Spinal cord (tissue), 9 donors: ENCODE measurements at regions not wholly inside any gene's neighbourhood (a gene's known extent, or its start where the extent isn't known, plus 50 kb on each side); places are given as distances from the start of the nearest gene placed in this dataset.

Experiments
- DNase-seq, 6 donors: peaks; one replicate each; pipeline versions ENCODE4 v3.0.0 to v3.0.0-alpha.2; 2013 to 2015; ENCODE audit warnings: low spot score in 6 of 6, low read depth in 4 of 6
- H3K27ac ChIP-seq: one replicate; pipeline ENCODE4 v1.5.1; 2013; ENCODE audit warnings: low read depth, low read length, control low read depth
- H3K27me3 ChIP-seq: one replicate; pipeline ENCODE4 v1.6.1; 2013; ENCODE audit warnings: low read length; ENCODE audit not compliant: control insufficient read depth, insufficient read depth
- H3K36me3 ChIP-seq: one replicate; pipeline ENCODE4 v1.6.1; 2013; ENCODE audit warnings: low read length; ENCODE audit not compliant: control insufficient read depth, insufficient read depth
- H3K4me1 ChIP-seq: one replicate; pipeline ENCODE4 v1.6.1; 2013; ENCODE audit warnings: low read length; ENCODE audit not compliant: control insufficient read depth, insufficient read depth
- H3K4me3 ChIP-seq: one replicate; pipeline ENCODE4 v1.5.1; 2013; ENCODE audit warnings: low read depth, low read length, control low read depth
- H3K9me3 ChIP-seq: one replicate; pipeline ENCODE4 v1.6.1; 2013; ENCODE audit warnings: low read length; ENCODE audit not compliant: control insufficient read depth, insufficient read depth
- WGBS: methylation state at CpG from one replicate; pipeline ENCODE4 v1.1.5; 2013; ENCODE audit warnings: missing lambda C conversion rate; ENCODE audit not compliant: insufficient coverage; 5-methylcytosine and 5-hydroxymethylcytosine counted together
- donor health status: healthy.

DNA sequence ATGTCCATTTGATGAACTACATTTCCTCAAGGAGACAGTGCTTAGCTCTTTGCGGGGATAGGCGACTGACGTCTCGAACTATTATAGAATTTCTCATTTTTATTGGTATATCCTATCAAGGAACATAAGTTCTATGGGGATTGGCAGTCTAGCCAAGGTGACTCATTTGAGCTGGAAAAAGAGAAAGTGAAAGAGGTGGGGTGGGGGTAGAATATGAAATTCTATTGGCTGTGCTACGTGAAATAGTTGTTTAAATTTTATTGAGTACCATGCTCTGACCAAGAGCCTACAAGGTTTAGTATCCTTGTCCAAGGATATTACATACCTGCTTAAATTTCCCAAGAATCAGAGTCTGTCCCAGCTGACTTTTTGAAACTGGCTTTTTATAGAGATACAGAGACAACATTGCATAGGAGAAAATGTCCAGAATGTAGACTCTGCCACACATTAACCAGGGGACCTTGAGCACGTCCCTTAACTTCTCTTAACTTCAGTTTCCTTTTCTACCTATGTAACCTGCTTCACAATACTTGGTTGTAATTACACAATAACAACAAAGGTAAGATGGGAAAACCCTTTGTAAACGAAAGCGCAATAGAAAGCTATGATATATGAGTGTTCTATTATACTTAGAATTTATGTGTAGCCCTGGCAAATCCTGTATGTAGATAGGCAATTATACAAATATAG lies 226.4 kb upstream of the WWC1 start:
- WGBS = no CpG with 5 or more reads among the region's 8 CpGs

DNA sequence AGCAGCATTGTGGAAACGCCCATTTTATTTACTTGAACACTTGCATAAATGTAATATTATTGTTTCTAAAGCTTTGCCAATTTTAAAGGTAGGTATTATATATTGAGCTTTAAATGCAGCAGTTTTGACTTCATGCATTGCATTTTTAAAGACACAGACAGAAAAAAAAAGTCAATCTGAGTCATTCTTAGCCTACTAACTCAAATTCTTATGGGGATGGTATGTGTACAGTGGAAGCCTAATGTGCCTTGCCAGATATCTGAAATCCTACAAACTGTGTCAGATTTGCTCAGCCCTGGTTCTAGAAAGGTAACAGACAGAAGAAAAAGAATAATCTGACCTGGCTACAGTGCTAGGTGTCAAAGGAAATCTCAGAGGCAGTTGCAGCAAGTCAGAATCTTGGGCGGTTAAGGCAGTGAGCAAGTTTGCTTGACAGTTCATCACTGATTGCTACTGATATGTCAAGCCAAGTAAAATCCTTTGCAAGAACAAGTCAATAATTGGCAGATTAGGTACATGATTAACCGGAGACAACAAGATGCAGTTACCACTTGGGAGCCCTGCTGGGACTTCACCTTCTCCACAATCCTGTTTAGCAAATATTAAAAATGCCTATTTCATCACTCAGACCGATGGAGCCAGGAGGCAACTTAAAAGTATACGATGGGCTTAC lies 224.8 kb upstream of the WWC1 start:
- 91% methylated on average over 2 of the region's 5 CpGs for WGBS
- Histone ChIP-seq H3K4me1 (no peaks in the 10 kb centered on the region), H3K4me3 (no peak overlapping the region), H3K9me3 (no peaks in the 10 kb centered on the region), H3K36me3 (no peaks in the 10 kb centered on the region), H3K27ac (no peak overlapping the region), H3K27me3 (no peaks in the 10 kb centered on the region)
- no peak for DNase-seq

More for the DNA sequence above, 226.4 kb upstream of the WWC1 start:
- H3K4me3 ChIP-seq = no peak overlapping the region
- H3K36me3 ChIP-seq = no peaks in the 10 kb centered on the region
- no peak overlapping the region for H3K27ac ChIP-seq
- DNase-seq = no peak
- no peaks in the 10 kb centered on the region for H3K9me3 ChIP-seq
- no peaks in the 10 kb centered on the region for H3K27me3 ChIP-seq
- no peaks in the 10 kb centered on the region for H3K4me1 ChIP-seq

DNA sequence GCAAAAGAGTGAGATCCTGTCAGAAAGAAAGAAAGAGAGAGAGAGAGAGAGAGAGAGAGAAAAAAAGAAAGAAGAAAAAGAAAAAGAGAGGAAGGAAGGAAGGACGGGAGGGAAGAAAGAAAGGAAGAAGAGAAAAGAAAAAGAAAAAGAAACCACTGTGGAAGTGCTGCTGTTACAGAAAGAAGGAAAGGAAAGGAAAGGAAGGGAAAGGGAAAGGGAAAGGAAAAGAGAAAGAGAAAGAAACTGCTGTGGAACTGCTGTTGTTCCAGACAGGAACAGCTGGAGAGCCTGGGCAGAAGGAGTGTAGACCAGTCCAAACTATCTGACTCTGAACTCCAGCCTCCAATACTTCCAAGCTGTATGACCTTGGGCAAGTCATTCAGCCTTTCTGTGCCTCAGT lies 220.7 kb upstream of the WWC1 start:
- 89% methylated on average over 1 of the region's 1 CpG for WGBS
- no peak for DNase-seq

GRCh38 chr5:168072665-168073064 lies 218.8 kb upstream of the WWC1 start:
- H3K27ac ChIP-seq = no peak overlapping the region
- WGBS = no CpG with 5 or more reads among the region's 6 CpGs
- no peaks in the 10 kb centered on the region for H3K9me3 ChIP-seq
- no peak overlapping the region for H3K4me3 ChIP-seq
- peak in 1 of 6 donors; percentile 90 for DNase-seq
- H3K36me3 ChIP-seq = no peaks in the 10 kb centered on the region
- no peaks in the 10 kb centered on the region for H3K4me1 ChIP-seq
- no peaks in the 10 kb centered on the region for H3K27me3 ChIP-seq

More for the DNA sequence above, 220.7 kb upstream of the WWC1 start:
- Histone ChIP-seq H3K36me3 (no peaks in the 10 kb centered on the region), H3K27ac (no peak overlapping the region), H3K9me3 (no peaks in the 10 kb centered on the region), H3K4me1 (no peaks in the 10 kb centered on the region), H3K4me3 (no peak overlapping the region), H3K27me3 (no peaks in the 10 kb centered on the region)

GRCh38 chr5:168073311-168073710 lies 218.1 kb upstream of the WWC1 start:
- WGBS = 95% methylated on average over 4 of the region's 5 CpGs
- Histone ChIP-seq H3K27ac (no peak overlapping the region), H3K9me3 (no peaks in the 10 kb centered on the region), H3K4me3 (no peak overlapping the region), H3K4me1 (no peaks in the 10 kb centered on the region), H3K27me3 (no peaks in the 10 kb centered on the region), H3K36me3 (no peaks in the 10 kb centered on the region)
- DNase-seq = peak in 1 of 6 donors; percentile 26

DNA sequence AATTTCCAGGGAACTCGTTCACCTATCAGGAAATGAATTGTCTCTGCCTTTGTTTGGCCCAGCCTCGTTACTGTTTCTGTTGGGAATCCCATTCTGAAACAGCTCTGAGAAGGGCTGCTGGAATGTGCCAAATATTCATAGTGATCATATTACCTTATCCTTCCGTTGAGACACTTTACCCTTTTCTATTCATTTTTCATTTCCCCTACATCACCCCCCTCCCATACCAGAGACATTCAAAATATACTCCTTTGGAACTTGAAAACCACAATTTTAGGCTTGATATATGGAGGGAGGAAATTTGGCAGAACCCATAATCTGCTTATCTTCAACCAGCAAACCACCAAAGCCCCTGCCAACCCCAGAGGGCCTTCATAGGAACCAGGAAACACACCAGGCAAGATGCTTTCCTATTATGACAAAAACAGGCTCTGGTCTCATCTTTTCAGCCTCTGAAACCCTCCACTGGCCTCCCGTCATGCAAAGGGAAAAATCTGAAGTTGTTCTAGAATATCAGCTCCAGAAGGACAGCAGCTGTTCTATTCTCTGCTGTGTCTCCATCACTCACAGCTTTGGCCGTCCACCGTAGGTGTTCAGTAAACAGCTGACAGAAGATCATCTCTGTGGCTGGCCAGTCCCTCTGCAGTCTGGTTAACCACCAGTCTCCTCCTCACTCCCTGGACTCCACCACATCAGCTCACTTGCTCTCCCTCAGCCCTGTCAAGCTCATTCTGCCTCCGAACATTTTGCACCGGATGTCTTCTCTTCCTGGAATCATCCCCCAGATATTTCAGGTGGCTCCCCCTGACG lies 217.2 kb upstream of the WWC1 start:
- WGBS = 67% methylated on average over 8 of the region's 9 CpGs
- Histone ChIP-seq H3K9me3 (no peaks in the 10 kb centered on the region), H3K27me3 (no peaks in the 10 kb centered on the region), H3K4me3 (no peak overlapping the region), H3K4me1 (no peaks in the 10 kb centered on the region), H3K36me3 (no peaks in the 10 kb centered on the region), H3K27ac (no peak overlapping the region)
- DNase-seq = no peak

GRCh38 chr5:168075387-168075786 lies 216.1 kb upstream of the WWC1 start:
- WGBS = 97% methylated on average over 3 of the region's 3 CpGs
- no peaks in the 10 kb centered on the region for H3K4me1 ChIP-seq
- H3K27ac ChIP-seq = no peak overlapping the region
- no peaks in the 10 kb centered on the region for H3K9me3 ChIP-seq
- no peak overlapping the region for H3K4me3 ChIP-seq
- no peaks in the 10 kb centered on the region for H3K36me3 ChIP-seq
- no peaks in the 10 kb centered on the region for H3K27me3 ChIP-seq
- no peak for DNase-seq

DNA sequence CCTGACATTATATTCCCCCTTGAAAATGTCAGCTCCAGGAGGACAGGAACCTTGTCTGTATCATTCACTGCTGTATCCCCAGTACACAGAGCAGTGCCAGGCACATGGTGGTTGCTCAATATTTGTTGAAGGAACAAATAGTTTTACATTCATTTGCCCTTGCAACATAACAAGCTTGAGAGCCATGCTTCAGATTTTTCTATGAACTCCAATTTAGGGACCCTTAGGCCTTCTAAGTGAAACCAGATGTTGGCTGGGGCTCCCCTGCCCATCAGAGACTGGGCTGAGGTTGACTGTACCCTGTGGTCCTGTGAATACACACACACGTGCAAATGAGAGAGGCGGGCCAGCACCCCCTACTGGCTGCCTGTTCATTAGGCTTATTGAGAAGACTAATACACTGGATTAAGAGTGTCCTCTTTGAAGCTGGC lies 214.9 kb upstream of the WWC1 start:
- 36% methylated on average over 2 of the region's 2 CpGs for WGBS
- no peak overlapping the region for H3K4me3 ChIP-seq
- DNase-seq = no peak
- H3K27me3 ChIP-seq = no peaks in the 10 kb centered on the region
- no peaks in the 10 kb centered on the region for H3K36me3 ChIP-seq
- no peaks in the 10 kb centered on the region for H3K4me1 ChIP-seq
- no peaks in the 10 kb centered on the region for H3K9me3 ChIP-seq
- no peak overlapping the region for H3K27ac ChIP-seq

DNA sequence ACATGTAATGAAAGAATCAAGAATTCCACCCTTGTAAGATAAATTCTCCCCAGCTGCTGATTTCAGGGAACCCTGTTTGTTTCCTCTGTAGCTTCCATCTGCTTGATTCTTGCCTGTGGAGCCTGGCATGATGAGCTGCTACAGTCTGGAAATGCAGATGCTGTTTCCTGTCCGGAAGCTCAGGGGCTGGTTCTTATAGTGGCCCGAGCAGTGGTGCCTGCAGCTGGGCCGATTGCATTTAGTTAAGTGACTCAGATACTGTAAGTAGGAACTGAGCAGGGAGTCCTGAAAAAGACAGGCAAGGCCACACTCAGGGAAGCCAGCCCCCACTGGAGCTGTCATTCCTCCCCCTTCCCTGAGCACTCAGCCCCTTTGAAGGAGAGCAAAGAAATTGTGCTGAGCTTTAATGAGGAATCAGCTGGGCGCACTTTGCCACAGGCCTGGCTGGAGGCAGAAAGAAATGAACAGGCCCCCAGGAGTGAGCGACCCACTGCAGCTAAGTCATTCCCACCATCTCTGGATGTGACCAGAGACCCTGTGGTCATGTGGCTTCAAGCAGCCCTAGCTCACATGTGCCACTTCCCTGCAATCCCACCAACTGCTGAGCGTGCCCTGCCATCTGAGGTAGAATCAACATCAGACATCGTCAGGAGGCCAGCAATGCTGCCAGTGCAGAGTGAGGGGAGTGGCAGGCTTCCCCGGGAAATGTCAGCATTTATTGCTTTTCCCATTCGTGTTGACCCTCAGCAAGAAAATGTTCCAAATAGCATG lies 206.0 kb upstream of the WWC1 start:
- H3K27ac ChIP-seq = no peak overlapping the region
- DNase-seq = peak in 1 of 6 donors; percentile 58
- WGBS = 37% methylated on average over 9 of the region's 9 CpGs

More for the DNA sequence above, 206.0 kb upstream of the WWC1 start:
- Histone ChIP-seq H3K9me3 (no peaks in the 10 kb centered on the region), H3K27me3 (no peaks in the 10 kb centered on the region), H3K36me3 (no peaks in the 10 kb centered on the region), H3K4me1 (peaks cover 23% of the 10 kb centered on the region), H3K4me3 (no peak overlapping the region)
